Prostate gland (tissue), 2 donors: ENCODE measurements at regions not wholly inside any gene's neighbourhood (a gene's known extent, or its start where the extent isn't known, plus 50 kb on each side); places are given as distances from the start of the nearest gene placed in this dataset.

Experiments
- DNase-seq: peaks from one replicate; pipeline ENCODE4 v3.0.0-alpha.2; 2019; ENCODE audit warnings: low spot score
- H3K27ac ChIP-seq, 2 donors: fragments of 200-600 bp; sonication (generic); 2 replicates each; pipeline ENCODE4 v1.5.1; 2017 to 2019
- H3K27me3 ChIP-seq: fragments of 200-600 bp; sonication (generic); replicated peaks from 2 replicates; pipeline ENCODE4 v1.5.1; 2019; ENCODE audit not compliant: insufficient read depth
- H3K36me3 ChIP-seq, 2 donors: fragments of 200-600 bp; sonication (generic); 1 replicate in 1 of 2; 2 replicates in 1 of 2; pipeline versions ENCODE4 v1.5.1 to v1.8.1; 2017 to 2019
- H3K4me1 ChIP-seq: fragments of 200-600 bp; sonication (generic); replicated peaks from 2 replicates; pipeline ENCODE4 v1.5.1; 2019
- H3K4me3 ChIP-seq, 2 donors: fragments of 200-600 bp; sonication (generic); 2 replicates each; pipeline ENCODE4 v1.5.1; 2017 to 2019
- H3K9me3 ChIP-seq: fragments of 200-600 bp; sonication (generic); 2 replicates; pipeline ENCODE4 v1.5.1; 2017
- CTCF ChIP-seq, 4 experiments: fragments of 200-600 bp in 2 of 4; fragments of 450-650 bp in 2 of 4; sonication (generic) in 2 of 4; IDR thresholded peaks; 1 replicate in 3 of 4; 2 replicates in 1 of 4; pipeline ENCODE4 v1.5.1; 2016 to 2019; ENCODE audit warnings: antibody characterized with exemption in 4 of 4, mild to moderate bottlenecking in 2 of 4, moderate library complexity in 2 of 4
- POLR2A ChIP-seq: fragments of 450-650 bp; IDR thresholded peaks from one replicate; pipeline ENCODE4 v1.6.1; 2016; ENCODE audit warnings: antibody characterized with exemption, mild to moderate bottlenecking
- POLR2AphosphoS5 ChIP-seq: sonication (generic); formaldehyde crosslinking; IDR thresholded peaks from one replicate; pipeline ENCODE4 v1.6.1; 2017; ENCODE audit warnings: antibody characterized with exemption
- WGBS: methylation state at CpG from one replicate; pipeline ENCODE4 v1.1.5; 2018; 5-methylcytosine and 5-hydroxymethylcytosine counted together
- intact Hi-C: fragments of 100-400 bp; cut with DNase I; formaldehyde crosslinking; loops from one replicate; pipeline ENCODE4 v1.14.2; 2022

GRCh38 chr6:84390851-84391250 lies 163.4 kb upstream of the CEP162 start:
- Histone ChIP-seq H3K9me3 (no peaks in the 10 kb centered on the region), H3K36me3 (no peaks in the 10 kb centered on the region), H3K4me1 (no peaks in the 10 kb centered on the region), H3K27ac (no peak overlapping the region), H3K4me3 (no peak overlapping the region), H3K27me3 (no peaks in the 10 kb centered on the region)
- intact Hi-C loops, result no loop called here
- TF ChIP-seq CTCF (IDR thresholded peaks at IDR 0.05) (no peak), POLR2A (no peak), POLR2AphosphoS5 (no peak)
- 30% methylated on average over 2 of the region's 2 CpGs for WGBS
- no peak for DNase-seq

GRCh38 chr6:84390334-84390733 lies 162.9 kb upstream of the CEP162 start:
- Histone ChIP-seq H3K36me3 (no peaks in the 10 kb centered on the region), H3K27ac (no peak overlapping the region), H3K4me1 (no peaks in the 10 kb centered on the region), H3K4me3 (no peak overlapping the region), H3K9me3 (no peaks in the 10 kb centered on the region), H3K27me3 (no peaks in the 10 kb centered on the region)
- WGBS, result 62% methylated on average over 2 of the region's 2 CpGs
- intact Hi-C loops, result no loop called here
- TF ChIP-seq POLR2A (no peak), CTCF (IDR thresholded peaks at IDR 0.05) (no peak), POLR2AphosphoS5 (no peak)
- no peak for DNase-seq

- H3K27ac ChIP-seq, result no peak overlapping the region
- TF ChIP-seq POLR2A (no peak), POLR2AphosphoS5 (no peak), CTCF (IDR thresholded peaks at IDR 0.05) (no peak)
- no peaks in the 10 kb centered on the region for H3K9me3 ChIP-seq
- H3K36me3 ChIP-seq, result no peaks in the 10 kb centered on the region
- no peaks in the 10 kb centered on the region for H3K4me1 ChIP-seq
- no peak overlapping the region for H3K4me3 ChIP-seq
- intact Hi-C loops, result no loop called here
- H3K27me3 ChIP-seq, result no peaks in the 10 kb centered on the region
- 77% methylated on average over 3 of the region's 3 CpGs for WGBS
- no peak for DNase-seq
Observed at GRCh38 chr6:84379142-84379541, 151.7 kb upstream of the CEP162 start.

GRCh38 chr6:84372290-84372689 lies 144.8 kb upstream of the CEP162 start:
- 61% methylated on average over 2 of the region's 2 CpGs for WGBS
- Histone ChIP-seq H3K27me3 (no peaks in the 10 kb centered on the region), H3K36me3 (no peaks in the 10 kb centered on the region), H3K4me3 (no peak overlapping the region), H3K9me3 (no peaks in the 10 kb centered on the region), H3K27ac (no peak overlapping the region), H3K4me1 (no peaks in the 10 kb centered on the region)
- intact Hi-C loops, result no loop called here
- no peak for TF ChIP-seq POLR2A
- no peak for TF ChIP-seq CTCF (IDR thresholded peaks at IDR 0.05)
- TF ChIP-seq POLR2AphosphoS5, result no peak
- DNase-seq, result no peak

- no peak for DNase-seq
- intact Hi-C loops, result no loop called here
- Histone ChIP-seq H3K4me3 (no peak overlapping the region), H3K9me3 (no peaks in the 10 kb centered on the region), H3K4me1 (no peaks in the 10 kb centered on the region), H3K27ac (no peak overlapping the region), H3K36me3 (no peaks in the 10 kb centered on the region), H3K27me3 (no peaks in the 10 kb centered on the region)
- TF ChIP-seq CTCF (IDR thresholded peaks at IDR 0.05), result no peak
- no peak for TF ChIP-seq POLR2A
- no peak for TF ChIP-seq POLR2AphosphoS5
- WGBS, result 84% methylated on average over 4 of the region's 4 CpGs
Observed at GRCh38 chr6:84371681-84372080, 144.2 kb upstream of the CEP162 start.
